H9 (cell line): ENCODE measurements at regions not wholly inside any gene's neighbourhood (a gene's known extent, or its start where the extent isn't known, plus 50 kb on each side); places are given as distances from the start of the nearest gene placed in this dataset.

ENCODE experiments used
- DNase-seq: peaks from one replicate; pipeline ENCODE4 v3.0.0-alpha.2; 2017
- H2AFZ ChIP-seq: one replicate; pipeline ENCODE4 v1.6.1; 2013; ENCODE audit warnings: mild to moderate bottlenecking, low read length, control low read depth, moderate library complexity
- H2AK5ac ChIP-seq: 2 replicates; pipeline ENCODE4 v1.6.1; 2013; ENCODE audit warnings: low read length, control low read depth, mixed read lengths; ENCODE audit not compliant: insufficient read length
- H2BK120ac ChIP-seq: one replicate; pipeline ENCODE4 v1.6.1; 2013; ENCODE audit warnings: low read depth, mild to moderate bottlenecking, low read length, control low read depth, inconsistent platforms; ENCODE audit not compliant: poor library complexity, severe bottlenecking
- H2BK12ac ChIP-seq: 2 replicates; pipeline ENCODE4 v1.6.1; 2013; ENCODE audit warnings: low read length, control low read depth, mixed read lengths, low read depth; ENCODE audit not compliant: insufficient read length
- H2BK15ac ChIP-seq: 2 replicates; pipeline ENCODE4 v1.6.1; 2013; ENCODE audit warnings: low read depth, low read length, control low read depth
- H2BK20ac ChIP-seq: one replicate; pipeline ENCODE4 v1.6.1; 2013; ENCODE audit warnings: low read depth, mild to moderate bottlenecking, low read length, control low read depth, inconsistent platforms; ENCODE audit not compliant: poor library complexity, severe bottlenecking
- H2BK5ac ChIP-seq: 2 replicates; pipeline ENCODE4 v1.6.1; 2013; ENCODE audit warnings: low read length, control low read depth, mixed read lengths; ENCODE audit not compliant: insufficient read length
- H3K14ac ChIP-seq: 2 replicates; pipeline ENCODE4 v1.6.1; 2013; ENCODE audit warnings: low read length, control low read depth; ENCODE audit not compliant: insufficient read depth
- H3K18ac ChIP-seq: 2 replicates; pipeline ENCODE4 v1.6.1; 2013; ENCODE audit warnings: low read depth, mild to moderate bottlenecking, mixed read lengths, low read length, control low read depth; ENCODE audit not compliant: insufficient read length
- H3K23ac ChIP-seq: 2 replicates; pipeline ENCODE4 v1.6.1; 2013; ENCODE audit warnings: low read length, control low read depth, mixed read lengths, low read depth; ENCODE audit not compliant: insufficient read length
- H3K23me2 ChIP-seq: 2 replicates; pipeline ENCODE4 v1.6.1; 2013; ENCODE audit warnings: low read depth, mild to moderate bottlenecking, mixed read lengths, low read length, control low read depth; ENCODE audit not compliant: insufficient read length, poor library complexity, severe bottlenecking
- H3K27ac ChIP-seq: 2 replicates; pipeline ENCODE4 v1.5.1; 2013; ENCODE audit warnings: low read length, control low read depth, mixed read lengths, low read depth; ENCODE audit not compliant: insufficient read length
- H3K27me3 ChIP-seq: 2 replicates; pipeline ENCODE4 v1.6.1; 2013; ENCODE audit warnings: low read length, control low read depth, inconsistent platforms; ENCODE audit not compliant: insufficient read depth
- H3K4ac ChIP-seq: 2 replicates; pipeline ENCODE4 v1.6.1; 2013; ENCODE audit warnings: low read depth, mild to moderate bottlenecking, control low read depth, inconsistent platforms, low read length, moderate library complexity
- H3K4me1 ChIP-seq: 2 replicates; pipeline ENCODE4 v1.6.1; 2013; ENCODE audit warnings: low read length, control low read depth, inconsistent platforms; ENCODE audit not compliant: insufficient read depth
- H3K4me2 ChIP-seq: 2 replicates; pipeline ENCODE4 v1.6.1; 2013; ENCODE audit warnings: low read length, control low read depth, mixed read lengths; ENCODE audit not compliant: insufficient read length, insufficient read depth
- H3K56ac ChIP-seq: 2 replicates; pipeline ENCODE4 v1.6.1; 2013; ENCODE audit warnings: low read depth, mild to moderate bottlenecking, mixed read lengths, low read length, control low read depth; ENCODE audit not compliant: insufficient read length
- H3K79me1 ChIP-seq: 2 replicates; pipeline ENCODE4 v1.6.1; 2013; ENCODE audit warnings: low read depth, mild to moderate bottlenecking, moderate library complexity, low read length, control low read depth, inconsistent platforms; ENCODE audit not compliant: insufficient read depth, poor library complexity, severe bottlenecking
- H3K79me2 ChIP-seq: 2 replicates; pipeline ENCODE4 v1.6.1; 2013; ENCODE audit warnings: low read length, control low read depth, inconsistent platforms; ENCODE audit not compliant: insufficient read depth
- H3K9ac ChIP-seq: 2 replicates; pipeline ENCODE4 v1.6.1; 2013; ENCODE audit warnings: low read length, control low read depth, mixed read lengths; ENCODE audit not compliant: insufficient read length; ENCODE audit errors: extremely low read depth
- H3K9me3 ChIP-seq: one replicate; pipeline ENCODE4 v1.6.1; 2013; ENCODE audit warnings: low read depth, low read length, inconsistent platforms; ENCODE audit not compliant: control insufficient read depth
- H3T11ph ChIP-seq: one replicate; pipeline ENCODE4 v1.6.1; 2013; ENCODE audit warnings: mild to moderate bottlenecking, low read length, control low read depth, inconsistent platforms
- H4K20me1 ChIP-seq: one replicate; pipeline ENCODE4 v1.6.1; 2013; ENCODE audit not compliant: control insufficient read depth, insufficient read length, insufficient read depth
- H4K5ac ChIP-seq: 2 replicates; pipeline ENCODE4 v1.6.1; 2013; ENCODE audit warnings: low read depth, mild to moderate bottlenecking, mixed read lengths, low read length, control low read depth; ENCODE audit not compliant: insufficient read length
- H4K8ac ChIP-seq: replicated peaks from 2 replicates; pipeline ENCODE4 v1.6.1; 2013; ENCODE audit warnings: low read length, control low read depth, mixed read lengths, low read depth; ENCODE audit not compliant: insufficient read length
- H4K91ac ChIP-seq: 2 replicates; pipeline ENCODE4 v1.6.1; 2013; ENCODE audit warnings: low read depth, mild to moderate bottlenecking, moderate library complexity, mixed read lengths, low read length, control low read depth; ENCODE audit not compliant: insufficient read length
- H3K27ac Mint-ChIP-seq, 3 experiments: 2 replicates in 2 of 3; 3 replicates in 1 of 3; pipeline ENCODE4 v1.8.0; 2020 to 2021; ENCODE audit warnings: mixed read lengths in 3 of 3, mild to moderate bottlenecking in 1 of 3, moderate library complexity in 1 of 3
- H3K27me3 Mint-ChIP-seq: 2 replicates; pipeline ENCODE4 v1.8.0; 2021; ENCODE audit warnings: low read depth, mild to moderate bottlenecking, moderate library complexity, mixed read lengths
- H3K36me3 Mint-ChIP-seq, 3 experiments: 2 replicates in 2 of 3; 3 replicates in 1 of 3; pipeline ENCODE4 v1.8.0; 2020 to 2021; ENCODE audit warnings: low read depth in 3 of 3, mixed read lengths in 3 of 3; ENCODE audit not compliant: insufficient read depth in 1 of 3
- H3K4me1 Mint-ChIP-seq, 2 experiments: 2 replicates each; pipeline ENCODE4 v1.8.0; 2020; ENCODE audit warnings: mixed read lengths in 2 of 2
- H3K4me3 Mint-ChIP-seq, 2 experiments: 2 replicates in 1 of 2; 3 replicates in 1 of 2; pipeline ENCODE4 v1.8.0; 2020 to 2021; ENCODE audit warnings: mild to moderate bottlenecking in 2 of 2, mixed read lengths in 2 of 2, moderate library complexity in 1 of 2
- H3K9me3 Mint-ChIP-seq, 2 experiments: 2 replicates in 1 of 2; 3 replicates in 1 of 2; pipeline ENCODE4 v1.8.0; 2020; ENCODE audit warnings: mild to moderate bottlenecking in 2 of 2, mixed read lengths in 2 of 2, moderate library complexity in 1 of 2
- WGBS: extraction: QIAGEN DNeasy Blood & Tissue Kit; methylation state at CpG from one replicate; pipeline ENCODE4 v1.1.7; 2013; ENCODE audit warnings: missing lambda C conversion rate, low lambda C conversion rate, mixed read lengths; ENCODE audit not compliant: insufficient read length; ENCODE audit errors: extremely low coverage; 5-methylcytosine and 5-hydroxymethylcytosine counted together
- TF ChIP-seq, protein P1 (sequence below): fragments of 200-600 bp; sonication (generic); conservative IDR thresholded peaks from 3 replicates; pipeline ENCODE4 v1.8.0; 2021; ENCODE audit warnings: antibody characterized with exemption, mild to moderate bottlenecking

DNA sequence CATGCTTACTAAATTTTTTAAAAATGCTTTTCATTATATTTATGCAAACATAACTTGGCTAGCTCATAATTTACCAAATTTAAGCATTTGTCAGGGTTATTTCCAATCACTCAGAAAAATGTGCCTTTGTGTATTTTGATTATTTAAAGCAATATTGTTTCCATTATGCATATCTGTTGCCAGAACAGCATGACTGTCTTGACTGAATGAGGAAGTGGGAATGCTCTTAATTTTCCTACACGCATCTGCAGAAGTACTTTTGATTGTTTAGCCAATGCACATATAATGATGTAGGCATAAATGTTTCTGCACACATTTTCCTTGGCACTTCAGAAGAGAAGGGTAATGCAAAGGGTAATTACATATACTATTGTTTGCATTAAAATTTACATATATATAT is 92.5 kb upstream of the ADGRL2 start:
- no peak overlapping the region for H4K8ac ChIP-seq
- no peak overlapping the region for H3K4me3 Mint-ChIP-seq
- TF ChIP-seq, protein P1, sequence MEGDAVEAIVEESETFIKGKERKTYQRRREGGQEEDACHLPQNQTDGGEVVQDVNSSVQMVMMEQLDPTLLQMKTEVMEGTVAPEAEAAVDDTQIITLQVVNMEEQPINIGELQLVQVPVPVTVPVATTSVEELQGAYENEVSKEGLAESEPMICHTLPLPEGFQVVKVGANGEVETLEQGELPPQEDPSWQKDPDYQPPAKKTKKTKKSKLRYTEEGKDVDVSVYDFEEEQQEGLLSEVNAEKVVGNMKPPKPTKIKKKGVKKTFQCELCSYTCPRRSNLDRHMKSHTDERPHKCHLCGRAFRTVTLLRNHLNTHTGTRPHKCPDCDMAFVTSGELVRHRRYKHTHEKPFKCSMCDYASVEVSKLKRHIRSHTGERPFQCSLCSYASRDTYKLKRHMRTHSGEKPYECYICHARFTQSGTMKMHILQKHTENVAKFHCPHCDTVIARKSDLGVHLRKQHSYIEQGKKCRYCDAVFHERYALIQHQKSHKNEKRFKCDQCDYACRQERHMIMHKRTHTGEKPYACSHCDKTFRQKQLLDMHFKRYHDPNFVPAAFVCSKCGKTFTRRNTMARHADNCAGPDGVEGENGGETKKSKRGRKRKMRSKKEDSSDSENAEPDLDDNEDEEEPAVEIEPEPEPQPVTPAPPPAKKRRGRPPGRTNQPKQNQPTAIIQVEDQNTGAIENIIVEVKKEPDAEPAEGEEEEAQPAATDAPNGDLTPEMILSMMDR: no peak
- no peaks in the 10 kb centered on the region for H4K20me1 ChIP-seq
- no CpG with 5 or more reads among the region's 1 CpG for WGBS
- no peak overlapping the region for H2BK20ac ChIP-seq
- H4K91ac ChIP-seq: no peak overlapping the region
- H3K4me1 ChIP-seq: peaks cover 4% of the 10 kb centered on the region; the same call in 1 of the 2 replicates
- H3K23ac ChIP-seq: no peak overlapping the region
- H3K9me3 ChIP-seq: no peaks in the 10 kb centered on the region
- H2BK15ac ChIP-seq: no peak overlapping the region
- H3K4me1 Mint-ChIP-seq: peaks cover 15% of the 10 kb centered on the region in 2 experiments
- no peak overlapping the region for H3K27ac ChIP-seq
- H3K36me3 Mint-ChIP-seq: 0 out of 7 replicates have a peak, but pooled peaks cover 0 to 3% (median 0%) of the 10 kb centered on the region in 3 experiments
- H3K14ac ChIP-seq: no peak overlapping the region
- H3K18ac ChIP-seq: no peak overlapping the region
- H2BK120ac ChIP-seq: no peak overlapping the region
- no peak overlapping the region for H4K5ac ChIP-seq
- no peak overlapping the region for H3K4ac ChIP-seq
- no peak overlapping the region for H3T11ph ChIP-seq
- no peaks in the 10 kb centered on the region; a peak in 1 of 5 replicates for H3K9me3 Mint-ChIP-seq
- no peaks in the 10 kb centered on the region for H3K27me3 ChIP-seq
- no peaks in the 10 kb centered on the region for H3K27me3 Mint-ChIP-seq
- no peak overlapping the region for H3K27ac Mint-ChIP-seq
- H3K4me2 ChIP-seq: no peak overlapping the region
- H2AFZ ChIP-seq: no peak overlapping the region
- H2BK12ac ChIP-seq: no peak overlapping the region
- no peaks in the 10 kb centered on the region for H3K79me2 ChIP-seq
- no peak overlapping the region for H3K9ac ChIP-seq
- H3K23me2 ChIP-seq: no peaks in the 10 kb centered on the region
- no peak overlapping the region for H3K56ac ChIP-seq
- no peak overlapping the region for H2BK5ac ChIP-seq
- H2AK5ac ChIP-seq: no peak overlapping the region
- H3K79me1 ChIP-seq: no peaks in the 10 kb centered on the region
- no peak for DNase-seq
